Panc1 (cell line): ENCODE measurements at regions not wholly inside any gene's neighbourhood (a gene's known extent, or its start where the extent isn't known, plus 50 kb on each side); places are given as distances from the start of the nearest gene placed in this dataset.

Experiments used
- ATAC-seq: fragments of 200-7000 bp; cut with Tn5 transposase; 2 replicates; pipeline ENCODE4 v1.9.1; 2020; ENCODE audit warnings: mild to moderate bottlenecking, moderate library complexity
- BruUV-seq: library from RNA; stranded (reverse); fragments of 400-500 nt; replicated peaks from 2 replicates; lab custom pipeline; 2021; lab: Mats Ljungman, UMichigan
- CTCF ChIA-PET: fragments of 300-600 bp; sonication (Branson Sonifier 250); formaldehyde crosslinking; loops from one replicate; lab custom pipeline; 2022; ENCODE audit warnings: antibody characterized with exemption; lab: Charles Lee
- POLR2A ChIA-PET: fragments of 300-600 bp; sonication (Branson Sonifier 250); formaldehyde crosslinking; loops from one replicate; lab custom pipeline; 2022; ENCODE audit warnings: antibody characterized with exemption; lab: Charles Lee
- DNase-seq: peaks from one replicate; pipeline ENCODE4 v3.0.0-alpha.2; 2010; ENCODE audit warnings: low read depth, low spot score
- H3K27ac ChIP-seq: 2 replicates; pipeline ENCODE4 v1.5.1; 2011; ENCODE audit warnings: mild to moderate bottlenecking, low read length, inconsistent platforms
- H3K27me3 ChIP-seq: fragments of 200-500 bp; sonication (Bioruptor generic); 2 replicates; pipeline ENCODE4 v1.6.0; 2014; ENCODE audit warnings: low read length, inconsistent platforms; ENCODE audit not compliant: control insufficient read depth, insufficient read depth
- H3K36me3 ChIP-seq: fragments of 200-500 bp; sonication (Bioruptor generic); 2 replicates; pipeline ENCODE4 v1.5.1; 2014; ENCODE audit warnings: inconsistent platforms, mild to moderate bottlenecking, low read length, moderate library complexity; ENCODE audit not compliant: control insufficient read depth, insufficient read depth
- H3K4me1 ChIP-seq: 2 replicates; pipeline ENCODE4 v1.5.1; 2011; ENCODE audit warnings: inconsistent platforms, mild to moderate bottlenecking, low read length, moderate library complexity; ENCODE audit not compliant: control insufficient read depth, insufficient read depth
- H3K4me3 ChIP-seq, 2 experiments: 2 replicates each; pipeline ENCODE4 v1.5.1; 2011 to 2012; ENCODE audit warnings: low read depth in 2 of 2, low read length in 2 of 2, mild to moderate bottlenecking in 2 of 2, inconsistent platforms in 1 of 2, moderate library complexity in 1 of 2
- H3K9me3 ChIP-seq: fragments of 200-500 bp; sonication (Bioruptor generic); 2 replicates; pipeline ENCODE4 v1.5.1; 2014; ENCODE audit warnings: low read depth, mild to moderate bottlenecking, inconsistent platforms, low read length, moderate library complexity; ENCODE audit not compliant: control insufficient read depth, insufficient read depth
- POLR2AphosphoS5 ChIP-seq: IDR thresholded peaks from 2 replicates; pipeline ENCODE4 v1.6.1; 2012; ENCODE audit warnings: mild to moderate bottlenecking, low read depth, low read length, moderate library complexity
- SIN3A ChIP-seq: IDR thresholded peaks from 2 replicates; pipeline ENCODE4 v1.6.1; 2012; ENCODE audit warnings: low read depth, mild to moderate bottlenecking, low read length, moderate library complexity, borderline replicate concordance; ENCODE audit not compliant: insufficient read depth
- TCF7L2 ChIP-seq: IDR thresholded peaks from 2 replicates; pipeline ENCODE4 v1.6.1; 2011; ENCODE audit warnings: mild to moderate bottlenecking, low read depth, low read length, inconsistent platforms
- in situ Hi-C: cut with HindIII; loops from 2 replicates; pipeline ENCODE4 v1.10.0; 2016; ENCODE audit warnings: low sequenced_read_pairs, low pct_unique_long_range_greater_than_20kb
- intact Hi-C: fragments of 100-400 bp; cut with micrococcal nuclease; formaldehyde crosslinking; loops from one replicate; pipeline ENCODE4 v1.10.0; 2022; ENCODE audit not compliant: unreplicated experiment
- TF ChIP-seq, protein P1 (sequence below): fragments of 450-650 bp; IDR thresholded peaks from 2 replicates; pipeline ENCODE4 v1.5.1; 2017; ENCODE audit warnings: mild to moderate bottlenecking
- TF ChIP-seq, protein P2 (sequence below), 2 experiments: IDR thresholded peaks; 2 replicates each; pipeline ENCODE4 v1.6.1; 2011 to 2012; ENCODE audit warnings: low read depth in 2 of 2, control low read depth in 1 of 2, low read length in 1 of 2, mild to moderate bottlenecking in 1 of 2, moderate library complexity in 1 of 2; ENCODE audit not compliant: insufficient read depth in 1 of 2

DNA sequence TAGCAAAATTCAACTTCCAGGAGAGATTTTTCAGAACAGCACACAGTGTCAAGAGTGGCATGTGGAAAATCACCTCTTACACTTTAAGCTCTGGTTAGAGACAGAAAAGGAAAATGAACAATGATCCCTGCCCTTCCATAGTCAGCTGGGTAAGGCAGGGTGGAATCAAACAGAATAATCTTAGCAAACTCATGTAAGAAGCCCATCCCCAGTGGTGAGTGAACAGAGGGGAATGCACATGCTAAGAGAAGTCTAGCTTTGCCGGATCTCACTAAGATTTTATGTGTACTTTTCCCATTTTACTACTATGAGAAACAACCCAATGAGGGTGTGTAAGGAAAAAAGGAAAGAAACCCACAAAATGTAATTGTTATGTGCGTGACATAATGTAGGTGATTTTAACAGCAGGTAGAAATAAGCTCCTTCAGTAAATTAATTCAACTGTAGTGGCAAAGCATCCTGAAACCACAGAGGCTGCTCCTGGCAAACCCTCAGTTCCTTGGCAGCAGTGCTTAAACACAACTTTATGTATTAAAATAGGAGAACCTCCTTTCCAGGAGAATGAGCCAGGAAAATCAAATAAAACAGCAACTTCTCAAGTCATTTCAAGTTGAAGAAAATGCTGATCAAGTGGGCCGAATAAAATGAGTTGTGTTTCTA is 366.0 kb upstream of the TRPC7 start:
- DNase-seq: no peak
- ChIA-PET CTCF (no interaction called here), POLR2A (no interaction called here)
- no peak for ATAC-seq
- no peak overlapping the region for H3K4me3 ChIP-seq
- in situ Hi-C loops (no loop called here), intact Hi-C loops (no loop called here)
- H3K27me3 ChIP-seq: no peaks in the 10 kb centered on the region
- TF ChIP-seq POLR2AphosphoS5 (no peak), SIN3A (no peak), TCF7L2 (no peak)
- TF ChIP-seq, protein P1, sequence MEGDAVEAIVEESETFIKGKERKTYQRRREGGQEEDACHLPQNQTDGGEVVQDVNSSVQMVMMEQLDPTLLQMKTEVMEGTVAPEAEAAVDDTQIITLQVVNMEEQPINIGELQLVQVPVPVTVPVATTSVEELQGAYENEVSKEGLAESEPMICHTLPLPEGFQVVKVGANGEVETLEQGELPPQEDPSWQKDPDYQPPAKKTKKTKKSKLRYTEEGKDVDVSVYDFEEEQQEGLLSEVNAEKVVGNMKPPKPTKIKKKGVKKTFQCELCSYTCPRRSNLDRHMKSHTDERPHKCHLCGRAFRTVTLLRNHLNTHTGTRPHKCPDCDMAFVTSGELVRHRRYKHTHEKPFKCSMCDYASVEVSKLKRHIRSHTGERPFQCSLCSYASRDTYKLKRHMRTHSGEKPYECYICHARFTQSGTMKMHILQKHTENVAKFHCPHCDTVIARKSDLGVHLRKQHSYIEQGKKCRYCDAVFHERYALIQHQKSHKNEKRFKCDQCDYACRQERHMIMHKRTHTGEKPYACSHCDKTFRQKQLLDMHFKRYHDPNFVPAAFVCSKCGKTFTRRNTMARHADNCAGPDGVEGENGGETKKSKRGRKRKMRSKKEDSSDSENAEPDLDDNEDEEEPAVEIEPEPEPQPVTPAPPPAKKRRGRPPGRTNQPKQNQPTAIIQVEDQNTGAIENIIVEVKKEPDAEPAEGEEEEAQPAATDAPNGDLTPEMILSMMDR: no peak
- TF ChIP-seq, protein P2, sequence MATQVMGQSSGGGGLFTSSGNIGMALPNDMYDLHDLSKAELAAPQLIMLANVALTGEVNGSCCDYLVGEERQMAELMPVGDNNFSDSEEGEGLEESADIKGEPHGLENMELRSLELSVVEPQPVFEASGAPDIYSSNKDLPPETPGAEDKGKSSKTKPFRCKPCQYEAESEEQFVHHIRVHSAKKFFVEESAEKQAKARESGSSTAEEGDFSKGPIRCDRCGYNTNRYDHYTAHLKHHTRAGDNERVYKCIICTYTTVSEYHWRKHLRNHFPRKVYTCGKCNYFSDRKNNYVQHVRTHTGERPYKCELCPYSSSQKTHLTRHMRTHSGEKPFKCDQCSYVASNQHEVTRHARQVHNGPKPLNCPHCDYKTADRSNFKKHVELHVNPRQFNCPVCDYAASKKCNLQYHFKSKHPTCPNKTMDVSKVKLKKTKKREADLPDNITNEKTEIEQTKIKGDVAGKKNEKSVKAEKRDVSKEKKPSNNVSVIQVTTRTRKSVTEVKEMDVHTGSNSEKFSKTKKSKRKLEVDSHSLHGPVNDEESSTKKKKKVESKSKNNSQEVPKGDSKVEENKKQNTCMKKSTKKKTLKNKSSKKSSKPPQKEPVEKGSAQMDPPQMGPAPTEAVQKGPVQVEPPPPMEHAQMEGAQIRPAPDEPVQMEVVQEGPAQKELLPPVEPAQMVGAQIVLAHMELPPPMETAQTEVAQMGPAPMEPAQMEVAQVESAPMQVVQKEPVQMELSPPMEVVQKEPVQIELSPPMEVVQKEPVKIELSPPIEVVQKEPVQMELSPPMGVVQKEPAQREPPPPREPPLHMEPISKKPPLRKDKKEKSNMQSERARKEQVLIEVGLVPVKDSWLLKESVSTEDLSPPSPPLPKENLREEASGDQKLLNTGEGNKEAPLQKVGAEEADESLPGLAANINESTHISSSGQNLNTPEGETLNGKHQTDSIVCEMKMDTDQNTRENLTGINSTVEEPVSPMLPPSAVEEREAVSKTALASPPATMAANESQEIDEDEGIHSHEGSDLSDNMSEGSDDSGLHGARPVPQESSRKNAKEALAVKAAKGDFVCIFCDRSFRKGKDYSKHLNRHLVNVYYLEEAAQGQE (IDR thresholded peaks at IDR 0.05; ENCODE audit: insufficient read depth in 1 of 2, low read depth in 2 of 2, low read length in 1 of 2): no peak
- no peaks in the 10 kb centered on the region for H3K36me3 ChIP-seq
- no peaks in the 10 kb centered on the region; the same call in 1 of the 2 replicates for H3K4me1 ChIP-seq
- H3K27ac ChIP-seq: peak overlapping the region; percentile 63
- no TSS peak for BruUV-seq
- no peaks in the 10 kb centered on the region for H3K9me3 ChIP-seq

DNA sequence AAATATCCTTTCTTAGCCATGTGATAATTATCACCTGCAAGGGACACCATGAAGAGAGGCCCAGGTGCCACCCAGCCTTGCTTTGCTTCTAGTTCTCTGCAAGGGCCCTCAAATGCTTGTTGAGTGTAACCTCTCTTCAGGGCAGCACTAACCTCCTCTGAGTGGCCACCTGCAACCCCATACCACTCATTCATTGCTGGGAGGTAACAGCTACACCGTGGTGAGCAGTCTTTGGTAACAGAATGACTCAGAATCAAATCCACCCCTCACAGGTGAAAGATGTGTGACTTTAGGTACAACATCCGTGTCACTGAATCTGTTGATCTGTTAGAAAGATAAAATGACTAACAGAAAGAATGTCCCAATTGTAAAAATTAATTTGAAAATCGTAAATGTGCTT is 365.1 kb upstream of the TRPC7 start:
- CTCF ChIA-PET: no interaction called here
- no peaks in the 10 kb centered on the region for H3K9me3 ChIP-seq
- H3K36me3 ChIP-seq: no peaks in the 10 kb centered on the region
- H3K27me3 ChIP-seq: no peaks in the 10 kb centered on the region
- ATAC-seq (peak; percentile 79), DNase-seq (no peak)
- TF ChIP-seq, protein P2 (IDR thresholded peaks at IDR 0.05; ENCODE audit: insufficient read depth in 1 of 2, low read depth in 2 of 2, low read length in 1 of 2): no peak
- TF ChIP-seq POLR2AphosphoS5: no peak
- TF ChIP-seq, protein P1: no peak
- no peak for TF ChIP-seq SIN3A
- H3K27ac ChIP-seq: peak overlapping the region; percentile 32; the same call in 1 of the 2 replicates
- in situ Hi-C loops: no loop called here
- no peaks in the 10 kb centered on the region; the same call in 1 of the 2 replicates for H3K4me1 ChIP-seq
- intact Hi-C loops: no loop called here
- BruUV-seq: no TSS peak
- POLR2A ChIA-PET: no interaction called here
- H3K4me3 ChIP-seq: no peak overlapping the region
